Activated CD4-positive, alpha-beta T cell treated with anti-CD3 and anti-CD28 coated beads, Interleukin-10, Interleukin-2, amounts not matched to agents 100 ng/mL and 50 ng/mL, durations not matched to agents 16 hours and 8 hours (primary cell): ENCODE measurements at regions not wholly inside any gene's neighbourhood (a gene's known extent, or its start where the extent isn't known, plus 50 kb on each side); places are given as distances from the start of the nearest gene placed in this dataset.
A peak's percentile ranks its signal among the peaks of the same experiment; 100 is the strongest.

ENCODE experiments used
- DNase-seq: peaks from one replicate; pipeline ENCODE4 v3.0.0-alpha.2; 2020

DNA sequence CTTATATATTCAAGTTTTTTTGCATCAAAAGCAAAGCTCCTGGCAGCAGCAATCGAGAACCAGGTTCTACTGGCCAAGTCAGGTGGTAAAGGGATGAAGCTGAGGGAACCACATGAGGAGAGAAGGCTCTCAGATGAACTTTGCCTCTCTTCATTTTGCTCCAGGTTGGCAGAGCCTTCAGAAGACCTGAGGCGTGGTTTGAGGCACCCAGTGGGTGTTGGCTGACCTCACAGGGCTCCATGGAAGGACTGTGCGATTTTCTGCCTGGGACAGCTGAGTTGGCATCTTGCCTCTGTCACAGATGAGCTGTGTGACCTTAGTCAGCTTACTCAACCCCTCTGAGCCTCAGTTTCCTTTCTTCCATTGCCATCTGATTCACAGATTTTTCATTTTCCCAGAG is 89.0 kb downstream of the INSIG2 start:
- peak; percentile 33 for DNase-seq

DNA sequence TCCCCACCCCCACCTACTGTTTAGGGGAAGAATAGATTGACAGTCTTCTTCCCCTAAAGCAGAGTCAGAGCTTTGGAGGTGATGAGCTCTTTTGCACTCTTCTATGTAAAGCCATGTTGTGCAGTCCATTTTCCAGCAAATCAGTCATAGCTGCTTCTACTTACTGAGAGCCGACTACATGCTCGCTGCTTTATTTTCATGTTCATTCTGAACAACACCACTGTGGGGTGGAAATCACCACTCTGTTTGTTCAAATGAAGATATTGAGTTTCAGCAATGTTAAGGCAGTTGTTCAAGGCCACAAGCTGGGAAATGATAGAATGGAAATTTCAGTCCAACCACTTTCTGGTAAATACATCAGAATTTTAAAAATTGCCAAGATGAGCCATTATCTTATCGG is 88.3 kb downstream of the INSIG2 start:
- DNase-seq = peak; percentile 44

DNA sequence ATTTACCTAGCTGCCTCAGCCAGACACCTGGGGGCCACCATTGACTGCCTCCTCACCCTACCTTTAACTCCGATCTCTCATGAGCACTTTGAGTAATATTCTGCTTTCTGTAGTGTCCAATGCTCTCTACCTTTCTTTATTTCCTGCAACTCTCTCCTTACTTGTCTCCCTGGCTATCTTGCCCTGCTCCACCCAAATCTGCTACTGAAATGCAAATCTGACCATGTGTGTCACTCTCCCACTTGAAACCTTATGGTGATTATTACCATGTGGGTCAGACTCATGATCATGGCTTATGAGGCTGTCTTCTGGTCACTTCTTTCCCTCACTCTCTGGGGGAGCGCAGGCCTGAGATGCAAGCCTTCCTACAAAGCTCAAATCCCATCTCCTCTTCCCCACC is 83.3 kb downstream of the INSIG2 start:
- DNase-seq = no peak

DNA sequence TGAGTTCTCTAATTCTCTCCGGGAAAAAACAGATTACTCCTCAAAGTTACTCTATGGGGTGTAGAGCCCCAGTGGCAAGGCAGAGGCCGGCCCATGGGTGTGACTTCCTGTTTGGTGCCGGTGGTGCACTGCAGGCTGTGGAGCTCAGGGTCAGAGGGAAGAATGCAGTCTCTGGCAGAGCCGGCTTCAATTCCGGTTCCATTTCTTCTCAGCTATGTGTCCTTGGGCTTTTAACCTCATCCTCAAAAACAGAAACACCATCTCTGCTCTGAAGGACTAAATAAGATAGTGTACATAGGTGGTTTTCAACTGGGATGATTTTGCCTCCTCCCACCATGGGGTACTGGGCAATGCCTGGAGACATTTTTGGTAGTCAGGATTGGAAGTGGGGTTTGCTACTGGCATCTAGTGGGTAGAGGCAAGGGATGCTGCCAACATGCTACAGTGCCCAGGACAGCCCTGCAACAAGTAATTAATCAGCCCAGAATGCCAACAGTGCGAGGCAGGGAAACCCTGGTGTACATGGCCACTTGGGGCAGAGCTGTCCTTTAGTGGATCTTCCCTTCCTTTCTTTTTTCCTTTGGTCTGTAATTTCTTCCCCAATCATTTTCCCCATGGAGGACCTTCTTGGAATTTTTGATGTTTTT is 81.2 kb downstream of the INSIG2 start:
- peak; percentile 27 for DNase-seq

DNA sequence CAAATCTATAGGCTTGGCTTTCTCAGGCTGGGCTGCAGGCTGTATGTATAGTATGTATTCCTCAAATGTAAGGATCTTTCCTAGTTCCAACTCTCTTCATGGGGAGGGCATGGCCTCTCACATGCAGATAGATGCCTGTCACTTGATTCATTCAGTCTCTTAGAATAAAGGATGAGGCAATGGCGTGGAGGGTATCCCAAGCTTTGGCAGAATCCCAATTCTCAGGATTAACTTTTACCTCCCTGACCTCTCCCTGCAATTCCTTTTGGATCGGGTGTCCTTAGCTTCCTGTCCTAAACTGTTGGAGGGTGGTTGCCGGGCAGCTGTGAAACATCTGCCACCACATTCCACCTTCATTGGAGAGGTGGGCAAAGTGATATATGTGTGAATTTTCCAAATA is 80.3 kb downstream of the INSIG2 start:
- DNase-seq = no peak

DNA sequence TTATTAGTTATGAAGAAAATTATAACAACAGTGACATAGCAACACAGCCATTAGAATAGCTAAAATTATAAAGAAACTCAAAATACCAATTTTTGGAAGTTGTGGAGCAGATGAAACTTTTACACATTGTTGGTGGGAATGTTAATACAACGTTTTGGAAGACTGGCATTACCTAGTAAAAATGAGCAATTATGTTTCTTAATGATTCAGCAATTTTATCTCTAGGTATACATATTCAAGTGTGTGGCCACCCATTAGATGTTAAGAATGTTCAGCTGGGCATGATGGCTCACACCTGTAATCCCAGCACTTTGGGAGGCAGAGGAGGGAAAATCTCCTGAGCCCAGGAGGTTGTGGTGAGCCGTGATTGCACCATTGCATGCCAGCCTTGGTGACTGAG is 78.8 kb downstream of the INSIG2 start:
- DNase-seq = no peak

DNA sequence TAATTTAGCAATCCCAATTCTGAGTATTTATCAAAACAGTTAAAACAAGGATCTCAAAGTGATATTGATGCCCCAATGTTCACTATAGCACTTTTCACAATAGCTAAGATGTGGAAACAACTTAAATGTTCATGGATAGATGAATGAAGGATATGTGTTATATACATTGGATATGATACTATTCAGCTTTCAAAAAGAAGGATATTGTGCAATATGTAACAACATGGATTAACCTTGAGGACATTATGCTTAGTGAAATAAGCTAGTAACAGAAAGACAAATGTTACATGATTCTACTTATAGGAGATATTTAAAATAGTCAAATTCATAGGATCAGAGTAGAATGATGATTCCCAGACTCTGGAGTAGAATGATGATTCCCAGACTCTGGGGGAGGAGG is 78.0 kb downstream of the INSIG2 start:
- no peak for DNase-seq

DNA sequence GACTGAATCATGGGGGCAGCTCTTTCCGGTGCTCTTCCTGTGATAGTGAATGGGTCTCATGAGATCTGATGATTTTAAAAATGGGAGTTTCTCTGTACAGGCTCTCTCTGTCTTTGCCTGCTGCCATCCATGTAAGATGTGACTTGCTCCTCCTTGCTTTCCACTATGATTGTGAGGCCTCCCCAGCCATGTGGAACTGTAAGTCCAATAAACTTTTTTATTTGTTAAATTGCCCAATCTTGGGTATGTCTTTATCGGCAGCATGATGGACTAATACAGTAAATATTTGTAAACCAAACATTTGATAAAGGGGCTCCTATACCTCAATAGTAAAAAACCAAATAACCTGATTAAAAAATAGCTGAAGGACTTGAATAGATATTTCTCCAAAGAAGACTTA is 77.3 kb downstream of the INSIG2 start:
- no peak for DNase-seq
